ENCODE measurements at regions not wholly inside any gene's neighbourhood (a gene's known extent, or its start where the extent isn't known, plus 50 kb on each side); places are given as distances from the start of the nearest gene placed in this dataset.
"Not testable (repeated sequence)": the region's sequence is repeated elsewhere in the genome, so short reads cannot be mapped to it uniquely, and the experiment has no call there.

- ATAC-seq (ENCODE audit: insufficient number of reproducible peaks, low FRiP score, low read depth) (no peak), DNase-seq (ENCODE audit: low spot score) (no peak)
- Histone ChIP-seq H3K36me3 (no peaks in the 10 kb centered on the region), H3K4me1 (ENCODE audit: control insufficient read depth in 1 of 2, low read depth in 2 of 2) (peaks cover 0 to 9% of the 10 kb centered on the region in 2 donors), H3K27ac (peak overlapping the region; percentile 52 to 74), H3K4me3 (peak overlapping the region; percentile 70), H3K9me3 (no peaks in the 10 kb centered on the region), H3K27me3 (replicated peaks; ENCODE audit: insufficient read depth) (no peaks in the 10 kb centered on the region)
- TF ChIP-seq CTCF (IDR thresholded peaks at IDR 0.05), result no peak
Observed at GRCh38 chr6:27830212-27830599, 82.0 kb downstream of the OR2B2 start.

DNA sequence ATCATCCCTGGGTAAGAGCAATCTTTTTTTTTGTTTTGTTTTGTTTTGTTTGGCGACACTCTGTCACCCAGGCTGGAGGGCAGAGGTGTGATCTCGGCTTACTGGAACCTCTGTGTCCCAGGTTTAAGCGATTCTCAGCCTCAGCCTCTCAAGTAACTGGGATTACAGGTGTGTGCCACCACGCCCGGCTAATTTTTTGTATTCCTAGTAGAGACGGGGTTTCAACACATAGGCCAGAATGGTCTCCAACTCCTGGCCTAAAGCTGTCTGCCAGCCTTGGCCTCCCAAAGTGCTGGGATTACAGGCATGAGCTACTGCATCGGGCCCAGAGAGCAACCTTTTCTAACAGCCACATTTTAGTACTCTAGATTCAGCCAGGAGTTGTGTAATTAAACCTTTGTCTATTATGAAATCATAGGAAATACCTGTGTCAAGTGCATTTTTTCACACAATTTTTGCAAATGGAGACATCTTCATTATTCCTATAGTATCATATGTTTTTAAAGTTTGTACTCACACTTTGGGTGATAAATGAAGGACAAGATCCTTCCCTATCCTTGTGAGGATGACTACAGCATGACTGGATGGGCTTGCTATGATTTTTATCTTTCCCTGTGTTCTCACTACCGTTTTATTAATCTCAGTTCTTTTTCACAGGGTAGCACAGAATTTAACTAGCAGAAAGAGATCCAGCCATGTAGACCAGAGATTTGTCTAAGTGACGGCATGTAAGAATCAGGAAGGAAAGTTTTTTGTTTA, 82.6 kb downstream of the OR2B2 start:
- ATAC-seq (ENCODE audit: insufficient number of reproducible peaks, low FRiP score, low read depth) (no peak), DNase-seq (ENCODE audit: low spot score) (no peak)
- Histone ChIP-seq H3K4me3 (no peak overlapping the region), H3K27ac (peak overlapping the region in 1 of 2 donors; percentile 74), H3K36me3 (no peaks in the 10 kb centered on the region), H3K9me3 (no peaks in the 10 kb centered on the region), H3K4me1 (ENCODE audit: control insufficient read depth in 1 of 2, low read depth in 2 of 2) (peaks cover 0 to 8% of the 10 kb centered on the region in 2 donors), H3K27me3 (replicated peaks; ENCODE audit: insufficient read depth) (no peaks in the 10 kb centered on the region)
- no peak for TF ChIP-seq CTCF (IDR thresholded peaks at IDR 0.05)

DNA sequence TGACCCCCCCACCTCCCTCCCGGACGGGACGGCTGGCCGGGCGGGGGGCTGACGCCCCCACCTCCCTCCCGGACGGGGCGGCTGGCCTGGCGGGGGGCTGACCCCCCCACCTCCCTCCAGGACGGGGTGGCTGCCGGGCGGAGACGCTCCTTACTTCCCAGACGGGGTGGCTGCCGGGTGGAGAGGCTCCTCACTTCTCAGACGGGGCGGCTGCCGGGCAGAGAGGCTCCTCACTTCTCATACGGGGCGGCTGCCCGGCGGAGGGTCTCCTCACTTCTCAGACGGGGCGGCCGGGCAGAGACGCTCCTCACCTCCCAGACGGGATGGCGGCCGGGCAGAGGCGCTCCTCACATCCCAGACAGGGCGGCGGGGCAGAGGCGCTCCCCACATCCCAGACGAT, 84.7 kb downstream of the OR2B2 start:
- not testable (repeated sequence) for H3K36me3 ChIP-seq; DNase-seq (ENCODE audit: low spot score); H3K9me3 ChIP-seq; H3K27ac ChIP-seq; H3K4me3 ChIP-seq; H3K27me3 ChIP-seq (replicated peaks; ENCODE audit: insufficient read depth); ATAC-seq (ENCODE audit: insufficient number of reproducible peaks, low FRiP score, low read depth)
- H3K4me1 ChIP-seq (ENCODE audit: control insufficient read depth in 1 of 2, low read depth in 2 of 2), result peaks cover 0 to 11% of the 10 kb centered on the region in 2 donors

DNA sequence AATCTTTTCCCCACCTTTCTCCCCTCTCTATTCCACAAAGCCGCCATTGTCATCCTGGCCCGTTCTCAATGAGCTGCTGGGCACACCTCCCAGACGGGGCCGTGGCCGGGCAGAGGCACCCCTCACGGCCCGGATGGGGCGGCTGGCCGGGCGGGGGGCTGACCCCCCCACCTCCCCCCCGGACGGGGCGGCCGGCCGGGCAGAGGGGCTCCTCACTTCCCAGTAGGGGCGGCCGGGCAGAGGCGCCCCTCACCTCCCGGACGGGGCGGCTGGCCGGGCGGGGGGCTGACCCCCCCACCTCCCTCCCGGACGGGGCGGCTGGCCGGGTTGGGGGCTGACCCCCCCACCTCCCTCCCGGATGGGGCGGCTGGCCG, 85.6 kb downstream of the OR2B2 start:
- Histone ChIP-seq H3K4me1 (ENCODE audit: control insufficient read depth in 1 of 2, low read depth in 2 of 2) (peaks cover 0 to 11% of the 10 kb centered on the region in 2 donors), H3K4me3 (peak overlapping the region; percentile 39)
- H3K9me3 ChIP-seq; H3K36me3 ChIP-seq; DNase-seq (ENCODE audit: low spot score); H3K27ac ChIP-seq; ATAC-seq (ENCODE audit: insufficient number of reproducible peaks, low FRiP score, low read depth); H3K27me3 ChIP-seq (replicated peaks; ENCODE audit: insufficient read depth): not testable (repeated sequence)

GRCh38 chr6:27825848-27826611, 86.2 kb downstream of the OR2B2 start:
- H3K4me3 ChIP-seq; ATAC-seq (ENCODE audit: insufficient number of reproducible peaks, low FRiP score, low read depth); H3K9me3 ChIP-seq; H3K27me3 ChIP-seq (replicated peaks; ENCODE audit: insufficient read depth); DNase-seq (ENCODE audit: low spot score); H3K27ac ChIP-seq; H3K36me3 ChIP-seq: not testable (repeated sequence)
- peaks cover 0 to 11% of the 10 kb centered on the region in 2 donors for H3K4me1 ChIP-seq (ENCODE audit: control insufficient read depth in 1 of 2, low read depth in 2 of 2)

DNA sequence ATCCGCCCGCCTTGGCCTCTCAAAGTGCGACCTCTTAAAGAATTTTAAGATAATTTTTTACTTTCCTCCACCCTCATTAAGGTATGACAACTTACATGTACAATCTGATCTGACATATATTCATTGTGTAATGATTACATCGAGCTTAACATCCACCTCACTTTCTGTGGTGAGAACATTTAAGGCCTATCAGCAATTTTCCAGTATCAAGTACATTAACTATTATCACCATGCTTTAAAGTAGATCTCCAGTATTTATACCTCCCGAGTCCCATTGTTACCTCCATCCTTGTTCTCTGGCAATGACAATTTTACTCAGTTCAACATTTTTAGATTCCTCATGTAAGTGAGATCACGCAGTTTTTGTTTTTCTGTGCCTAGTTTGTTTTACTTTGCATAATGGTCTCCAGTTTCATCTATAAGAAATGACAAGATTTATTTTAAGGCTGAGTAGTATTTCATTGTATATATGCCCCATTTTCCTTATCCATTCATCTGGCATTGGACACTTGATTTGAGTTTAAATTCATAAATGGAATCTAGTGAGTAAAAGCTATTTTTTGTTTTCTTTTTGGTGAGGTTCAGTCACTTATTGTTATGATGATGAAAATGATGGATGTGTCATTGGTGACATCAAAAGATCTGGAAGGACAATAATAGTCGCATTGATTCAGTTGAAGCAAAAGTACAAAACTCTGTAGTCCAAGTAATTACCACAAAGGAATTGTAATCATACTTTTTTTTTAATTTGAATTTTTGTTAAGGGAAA, 87.0 kb downstream of the OR2B2 start:
- no peak for TF ChIP-seq CTCF (IDR thresholded peaks at IDR 0.05)
- DNase-seq (ENCODE audit: low spot score) (no peak), ATAC-seq (ENCODE audit: insufficient number of reproducible peaks, low FRiP score, low read depth) (no peak)
- Histone ChIP-seq H3K4me1 (ENCODE audit: control insufficient read depth in 1 of 2, low read depth in 2 of 2) (peaks cover 0 to 6% of the 10 kb centered on the region in 2 donors), H3K27ac (peak overlapping the region; percentile 74 to 79), H3K36me3 (no peaks in the 10 kb centered on the region), H3K4me3 (peak overlapping the region; percentile 67), H3K27me3 (replicated peaks; ENCODE audit: insufficient read depth) (no peaks in the 10 kb centered on the region), H3K9me3 (no peaks in the 10 kb centered on the region)

DNA sequence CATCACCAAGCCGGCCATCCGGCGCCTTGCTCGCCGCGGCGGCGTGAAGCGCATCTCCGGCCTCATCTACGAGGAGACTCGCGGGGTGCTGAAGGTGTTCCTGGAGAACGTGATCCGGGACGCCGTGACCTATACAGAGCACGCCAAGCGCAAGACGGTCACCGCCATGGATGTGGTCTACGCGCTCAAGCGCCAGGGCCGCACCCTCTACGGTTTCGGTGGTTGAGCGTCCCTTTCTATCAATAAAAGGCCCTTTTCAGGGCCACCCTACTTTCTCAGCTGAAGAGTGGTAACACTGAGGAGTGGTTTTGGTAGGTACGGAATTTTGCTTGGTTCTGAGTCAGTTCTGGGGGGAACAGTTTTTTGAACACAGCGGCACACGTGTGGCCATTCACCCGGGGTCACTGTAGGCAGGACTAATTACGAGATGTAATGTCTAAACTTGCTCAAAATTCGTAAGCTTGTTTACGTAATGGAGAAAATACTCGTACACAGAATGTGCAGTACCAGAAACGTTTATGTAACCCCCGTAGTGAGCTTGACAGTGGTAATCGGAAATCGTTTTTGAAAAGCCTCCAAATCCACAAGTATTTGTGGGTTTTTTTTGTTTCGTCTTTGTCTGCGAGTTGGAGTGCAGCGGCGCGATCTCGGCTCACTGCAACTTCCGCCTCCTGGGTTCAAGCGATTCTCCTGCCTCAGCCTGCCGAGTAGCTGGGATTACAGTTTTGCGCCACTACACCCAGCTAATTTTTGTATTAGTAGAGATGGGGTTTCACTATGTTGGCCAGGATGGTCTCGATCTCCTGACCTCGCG, 87.8 kb downstream of the OR2B2 start:
- H3K9me3 ChIP-seq; H3K27me3 ChIP-seq (replicated peaks; ENCODE audit: insufficient read depth); H3K4me1 ChIP-seq (ENCODE audit: control insufficient read depth in 1 of 2, low read depth in 2 of 2); DNase-seq (ENCODE audit: low spot score); H3K36me3 ChIP-seq: not testable (repeated sequence)
- peak overlapping the region; percentile 67 for H3K4me3 ChIP-seq
- peak overlapping the region; percentile 74 to 79 for H3K27ac ChIP-seq
- peak; percentile 54 for ATAC-seq (ENCODE audit: insufficient number of reproducible peaks, low FRiP score, low read depth)

DNA sequence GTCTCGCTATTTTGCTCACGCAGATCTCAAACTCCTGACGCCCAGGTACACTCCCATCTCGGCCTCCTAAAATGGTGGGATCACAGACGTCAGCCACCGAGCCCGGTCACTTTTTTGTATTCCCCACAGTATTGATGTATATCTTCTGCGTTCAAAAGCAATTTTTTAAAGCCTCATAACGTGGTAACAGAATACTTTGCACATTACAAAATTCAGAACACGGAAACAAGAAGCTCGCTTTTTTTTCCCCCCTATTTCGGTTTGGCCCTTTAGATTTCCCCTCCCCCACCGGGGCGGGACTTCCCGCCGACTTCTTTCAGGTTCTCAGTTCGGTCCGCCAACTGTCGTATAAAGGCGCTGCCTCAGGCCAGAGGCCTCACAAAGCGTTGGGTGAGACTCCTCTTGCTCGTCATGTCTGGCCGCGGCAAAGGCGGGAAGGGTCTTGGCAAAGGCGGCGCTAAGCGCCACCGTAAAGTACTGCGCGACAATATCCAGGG, 88.4 kb downstream of the OR2B2 start:
- Histone ChIP-seq H3K4me3 (peak overlapping the region; percentile 67), H3K27ac (peak overlapping the region; percentile 59 to 70)
- not testable (repeated sequence) for H3K4me1 ChIP-seq (ENCODE audit: control insufficient read depth in 1 of 2, low read depth in 2 of 2); H3K9me3 ChIP-seq; H3K27me3 ChIP-seq (replicated peaks; ENCODE audit: insufficient read depth); DNase-seq (ENCODE audit: low spot score); H3K36me3 ChIP-seq
- peak; percentile 81 for ATAC-seq (ENCODE audit: insufficient number of reproducible peaks, low FRiP score, low read depth)
